HepG2 (cell line): ENCODE measurements at regions not wholly inside any gene's neighbourhood (a gene's known extent, or its start where the extent isn't known, plus 50 kb on each side); places are given as distances from the start of the nearest gene placed in this dataset.

ENCODE experiments used
- ATAC-seq: fragments of 200-7000 bp; cut with Tn5 transposase; 3 replicates; pipeline ENCODE4 v1.9.1; 2020; ENCODE audit warnings: mild to moderate bottlenecking, moderate library complexity
- BruUV-seq: library from RNA; stranded (reverse); fragments of 400-500 nt; replicated peaks from 2 replicates; lab custom pipeline; 2021; lab: Mats Ljungman, UMichigan
- CTCF ChIA-PET: fragments of 300-600 bp; formaldehyde crosslinking; extraction: SDS; loops from one replicate; lab custom pipeline; 2021; ENCODE audit warnings: low total read pairs, inconsistent platforms, low intra/inter-chr PET ratio; lab: Yijun Ruan, JAX
- POLR2A ChIA-PET: fragments of 350-600 bp; sonication (Branson Sonifier 250); formaldehyde crosslinking; loops from one replicate; lab custom pipeline; 2020; ENCODE audit warnings: antibody characterized with exemption, inconsistent platforms; lab: Yijun Ruan, JAX
- DNase-seq: peaks from one replicate; pipeline ENCODE4 v3.0.0-alpha.2; 2015; ENCODE audit warnings: low spot score
- FAIRE-seq: peaks from 3 replicates; lab custom pipeline; 2011; peaks lifted over from hg19 to GRCh38; lab: Jason Lieb, UNC
- H2AFZ ChIP-seq: one replicate; pipeline ENCODE4 v1.6.1; 2011; ENCODE audit warnings: low read length, inconsistent platforms
- H3K27ac ChIP-seq: fragments of 300-600 bp; 3 replicates; pipeline ENCODE4 v1.8.0; 2011; ENCODE audit warnings: mixed run types, mild to moderate bottlenecking, mixed read lengths, low read length, inconsistent platforms; ENCODE audit not compliant: insufficient read depth; ENCODE audit errors: extremely low read length
- H3K27me3 ChIP-seq, 2 experiments: fragments of 200-600 bp in 1 of 2; 2 replicates in 1 of 2; 3 replicates in 1 of 2; pipeline versions ENCODE4 v1.6.0 to v1.8.0; 2011; ENCODE audit warnings: low read length in 2 of 2, mild to moderate bottlenecking in 2 of 2, moderate library complexity in 2 of 2, inconsistent platforms in 1 of 2; ENCODE audit not compliant: insufficient read depth in 2 of 2, control insufficient read depth in 1 of 2
- H3K36me3 ChIP-seq, 2 experiments: fragments of 200-600 bp in 1 of 2; replicated peaks in 1 of 2; 2 replicates in 1 of 2; 3 replicates in 1 of 2; pipeline versions ENCODE4 v1.5.1 to v1.8.0; 2011; ENCODE audit warnings: low read length in 2 of 2, inconsistent platforms in 1 of 2; ENCODE audit not compliant: insufficient read depth in 2 of 2, control insufficient read depth in 1 of 2
- H3K4me1 ChIP-seq: 2 replicates; pipeline ENCODE4 v1.5.1; 2012; ENCODE audit warnings: low read length, inconsistent platforms; ENCODE audit not compliant: insufficient read depth
- H3K4me2 ChIP-seq: 2 replicates; pipeline ENCODE4 v1.6.0; 2011; ENCODE audit warnings: low read depth, low read length, inconsistent platforms
- H3K4me3 ChIP-seq, 3 experiments: fragments of 200-600 bp in 1 of 3; sonication (generic), shearing (Covaris generic) in 1 of 3; replicated peaks in 1 of 3; 2 replicates each; pipeline ENCODE4 v1.5.1; 2011 to 2016; ENCODE audit warnings: low read length in 3 of 3, inconsistent platforms in 2 of 3, low read depth in 2 of 3, mild to moderate bottlenecking in 2 of 3, control low read depth in 1 of 3, mixed read lengths in 1 of 3; ENCODE audit not compliant: insufficient read depth in 1 of 3
- H3K79me2 ChIP-seq: one replicate; pipeline ENCODE4 v1.6.1; 2011; ENCODE audit warnings: low read length, inconsistent platforms; ENCODE audit not compliant: insufficient read depth
- H3K9ac ChIP-seq: 2 replicates; pipeline ENCODE4 v1.6.0; 2011; ENCODE audit warnings: mild to moderate bottlenecking, low read depth, low read length, inconsistent platforms; ENCODE audit not compliant: insufficient read depth
- H3K9me3 ChIP-seq: 2 replicates; pipeline ENCODE4 v1.5.1; 2012; ENCODE audit warnings: mild to moderate bottlenecking, low read length
- H4K20me1 ChIP-seq: 2 replicates; pipeline ENCODE4 v1.6.0; 2011; ENCODE audit warnings: inconsistent platforms, mild to moderate bottlenecking, low read length, moderate library complexity; ENCODE audit not compliant: insufficient read depth
- ADNP ChIP-seq: sonication (generic); formaldehyde crosslinking; IDR thresholded peaks from 2 replicates; pipeline ENCODE4 v1.4.0; 2020; ENCODE audit warnings: missing genetic modification reagents
- BRD4 ChIP-seq: sonication (generic); formaldehyde crosslinking; IDR thresholded peaks from 2 replicates; pipeline ENCODE4 v1.4.0; 2020; ENCODE audit warnings: missing genetic modification reagents
- IRF9 ChIP-seq: sonication (generic); formaldehyde crosslinking; IDR thresholded peaks from 2 replicates; pipeline ENCODE4 v1.8.0; 2022; ENCODE audit warnings: missing genetic modification reagents, mild to moderate bottlenecking, borderline replicate concordance
- ISL2 ChIP-seq: sonication (generic); formaldehyde crosslinking; IDR thresholded peaks from 2 replicates; pipeline ENCODE4 v1.5.0; 2020; ENCODE audit warnings: missing genetic modification reagents
- KAT8 ChIP-seq: IDR thresholded peaks from 2 replicates; pipeline ENCODE4 v1.6.1; 2016; ENCODE audit warnings: missing genetic modification reagents, missing compliant biosample characterization
- MIER2 ChIP-seq: IDR thresholded peaks from 2 replicates; pipeline ENCODE4 v1.6.1; 2016; ENCODE audit warnings: missing biosample characterization, missing genetic modification reagents
- MLX ChIP-seq: IDR thresholded peaks from 2 replicates; pipeline ENCODE4 v1.6.1; 2016
- MTA1 ChIP-seq: sonication (generic); formaldehyde crosslinking; IDR thresholded peaks from 2 replicates; pipeline ENCODE4 v1.4.0; 2020; ENCODE audit warnings: missing genetic modification reagents, mild to moderate bottlenecking, borderline replicate concordance
- NR2F6 ChIP-seq, 2 experiments: IDR thresholded peaks; 2 replicates each; pipeline ENCODE4 v1.6.1; 2016; ENCODE audit warnings: antibody characterized with exemption in 1 of 2, mild to moderate bottlenecking in 1 of 2
- PHF20 ChIP-seq: sonication (generic); formaldehyde crosslinking; IDR thresholded peaks from 2 replicates; pipeline ENCODE4 v1.5.0; 2020; ENCODE audit warnings: mild to moderate bottlenecking, missing genetic modification reagents
- SMAD9 ChIP-seq: sonication (generic); formaldehyde crosslinking; IDR thresholded peaks from 2 replicates; pipeline ENCODE4 v1.5.1; 2020; ENCODE audit warnings: mild to moderate bottlenecking, missing genetic modification reagents
- STAG1 ChIP-seq: sonication (generic); formaldehyde crosslinking; IDR thresholded peaks from 2 replicates; pipeline ENCODE4 v1.4.0; 2020; ENCODE audit warnings: missing genetic modification reagents
- TBL1XR1 ChIP-seq: fragments of 150-350 bp; IDR thresholded peaks from 2 replicates; pipeline ENCODE4 v1.6.1; 2014; ENCODE audit warnings: borderline replicate concordance, low read length; ENCODE audit not compliant: partially characterized antibody
- U2AF1 ChIP-seq: fragments of 200-400 bp; formaldehyde crosslinking; optimal IDR thresholded peaks from 2 replicates; pipeline ENCODE3; 2017; ENCODE audit warnings: mild to moderate bottlenecking, low read depth, low read length
- ZBTB14 ChIP-seq: sonication (generic); formaldehyde crosslinking; IDR thresholded peaks from 2 replicates; pipeline ENCODE4 v1.4.0; 2020; ENCODE audit warnings: missing genetic modification reagents
- ZNF30 ChIP-seq: sonication (generic); formaldehyde crosslinking; IDR thresholded peaks from 2 replicates; pipeline ENCODE4 v1.5.0; 2020; ENCODE audit warnings: mild to moderate bottlenecking, missing genetic modification reagents
- ZNF569 ChIP-seq: sonication (generic); formaldehyde crosslinking; IDR thresholded peaks from 2 replicates; pipeline ENCODE4 v1.5.0; 2020; ENCODE audit warnings: mild to moderate bottlenecking, missing genetic modification reagents, moderate library complexity, borderline replicate concordance
- WGBS: methylation state at CpG from one replicate; pipeline ENCODE4 v1.1.6; 2017; ENCODE audit warnings: low lambda C conversion rate; 5-methylcytosine and 5-hydroxymethylcytosine counted together
- in situ Hi-C: cut with HindIII; loops from 2 replicates; pipeline ENCODE4 v1.10.0; 2017; ENCODE audit warnings: low pct_unique_long_range_greater_than_20kb; ENCODE audit not compliant: extremely low pct_ligation_motif_present
- intact Hi-C: fragments of 100-400 bp; cut with micrococcal nuclease; formaldehyde crosslinking; loops from one replicate; pipeline ENCODE4 v1.10.0; 2022; ENCODE audit not compliant: unreplicated experiment

- TF ChIP-seq ADNP (CRISPR knock-in tag): no peak
- TF ChIP-seq ZNF569 (CRISPR knock-in tag): no peak
Observed at GRCh38 chr12:90870971-90871725, 83.8 kb downstream of the CCER1 start (continued).

- no peaks in the 10 kb centered on the region for H3K9me3 ChIP-seq
- no peak for FAIRE-seq
- POLR2A ChIA-PET: no interaction called here
- intact Hi-C loops: no loop called here
- no peak for DNase-seq
- H2AFZ ChIP-seq: no peak overlapping the region
- H3K9ac ChIP-seq: no peak overlapping the region
- no peak overlapping the region for H3K4me2 ChIP-seq
- WGBS: 28% methylated on average over 1 of the region's 1 CpG
- H3K36me3 ChIP-seq: no peaks in the 10 kb centered on the region
- no peak for TF ChIP-seq BRD4 (CRISPR knock-in tag)
- TF ChIP-seq STAG1 (CRISPR knock-in tag): no peak
- TF ChIP-seq NR2F6 (IDR thresholded peaks at IDR 0.05): no peak
- no peak for TF ChIP-seq NR2F6 (CRISPR knock-in tag; IDR thresholded peaks at IDR 0.05)
- TF ChIP-seq TBL1XR1: no peak
- TF ChIP-seq KAT8 (CRISPR knock-in tag): no peak
- no peak for TF ChIP-seq ZNF30 (CRISPR knock-in tag)
- no peak for TF ChIP-seq U2AF1
- no peak for TF ChIP-seq ISL2 (CRISPR knock-in tag)
- TF ChIP-seq MTA1 (CRISPR knock-in tag): no peak
- no peak for TF ChIP-seq PHF20 (CRISPR knock-in tag)
- TF ChIP-seq MIER2 (CRISPR knock-in tag): no peak
- no peak for TF ChIP-seq IRF9 (CRISPR knock-in tag)
- no peak for TF ChIP-seq ZBTB14 (CRISPR knock-in tag)
- TF ChIP-seq MLX (CRISPR knock-in tag): no peak
- TF ChIP-seq SMAD9 (CRISPR knock-in tag): no peak
- TF ChIP-seq, all 625 proteins: peak for 0
- in situ Hi-C loops: no loop called here
- no peaks in the 10 kb centered on the region for H4K20me1 ChIP-seq
- H3K4me3 ChIP-seq: no peak overlapping the region
- ATAC-seq: no peak
- no peaks in the 10 kb centered on the region for H3K79me2 ChIP-seq
- H3K27me3 ChIP-seq: no peaks in the 10 kb centered on the region; a peak in 1 of 5 replicates
- H3K27ac ChIP-seq: no peak overlapping the region
- H3K4me1 ChIP-seq: no peaks in the 10 kb centered on the region
- BruUV-seq: no TSS peak
- CTCF ChIA-PET: no interaction called here
Observed at GRCh38 chr12:90868626-90869025, 86.3 kb downstream of the CCER1 start.
